SK-N-SH (cell line): ENCODE measurements at regions not wholly inside any gene's neighbourhood (a gene's known extent, or its start where the extent isn't known, plus 50 kb on each side); places are given as distances from the start of the nearest gene placed in this dataset.

ENCODE experiments used
- CTCF ChIA-PET: fragments of 300-600, 350-600 bp; formaldehyde crosslinking; extraction: SDS; loops from one replicate; lab custom pipeline; 2021; lab: Yijun Ruan, JAX
- POLR2A ChIA-PET: fragments of 350-600 bp; sonication (Branson Sonifier 250); formaldehyde crosslinking; extraction: SDS; loops from one replicate; lab custom pipeline; 2020; ENCODE audit warnings: antibody characterized with exemption, inconsistent platforms; lab: Yijun Ruan, JAX
- DNase-seq: peaks from one replicate; pipeline ENCODE4 v3.0.0; 2012
- H2AFZ ChIP-seq: fragments of 200-600 bp; sonication (generic); 2 replicates; pipeline ENCODE4 v1.8.1; 2016; ENCODE audit warnings: antibody characterized with exemption, mild to moderate bottlenecking, low read depth
- H3F3A ChIP-seq: fragments of 200-600 bp; sonication (generic); replicated peaks from 2 replicates; pipeline ENCODE3; 2016; ENCODE audit warnings: antibody characterized with exemption, mild to moderate bottlenecking; ENCODE audit not compliant: insufficient read depth
- H3K27ac ChIP-seq, 2 experiments: fragments of 200-500 bp in 1 of 2; fragments of 200-600 bp in 1 of 2; sonication (Bioruptor generic) in 1 of 2; sonication (generic), shearing (Covaris generic) in 1 of 2; 2 replicates each; pipeline versions ENCODE4 v1.5.1 to v1.6.1; 2014 to 2016; ENCODE audit warnings: low read depth in 2 of 2, inconsistent platforms in 1 of 2, low read length in 1 of 2, mild to moderate bottlenecking in 1 of 2, mixed read lengths in 1 of 2
- H3K27me3 ChIP-seq: fragments of 200-600 bp; sonication (generic), shearing (Covaris generic); 2 replicates; pipeline ENCODE4 v1.6.1; 2016; ENCODE audit warnings: mixed run types; ENCODE audit not compliant: insufficient read depth
- H3K36me3 ChIP-seq, 2 experiments: fragments of 200-500 bp in 1 of 2; fragments of 200-600 bp in 1 of 2; sonication (Bioruptor generic) in 1 of 2; sonication (generic) in 1 of 2; replicated peaks in 1 of 2; 2 replicates each; pipeline versions ENCODE3 to v1.5.1; 2014 to 2016; ENCODE audit warnings: low read length in 1 of 2, mild to moderate bottlenecking in 1 of 2; ENCODE audit not compliant: insufficient read depth in 2 of 2, control insufficient read depth in 1 of 2
- H3K4me1 ChIP-seq, 2 experiments: fragments of 200-500 bp in 1 of 2; fragments of 200-600 bp in 1 of 2; sonication (Bioruptor generic) in 1 of 2; sonication (generic), shearing (Covaris generic) in 1 of 2; 2 replicates each; pipeline versions ENCODE4 v1.5.1 to v1.6.1; 2014 to 2016; ENCODE audit warnings: low read depth in 1 of 2, low read length in 1 of 2, mixed run types in 1 of 2; ENCODE audit not compliant: insufficient read depth in 2 of 2, control insufficient read depth in 1 of 2
- H3K4me2 ChIP-seq: fragments of 200-600 bp; sonication (generic), shearing (Covaris generic); 2 replicates; pipeline ENCODE4 v1.6.1; 2017; ENCODE audit warnings: mixed run types
- H3K4me3 ChIP-seq, 2 experiments: fragments of 200-500 bp in 1 of 2; fragments of 200-600 bp in 1 of 2; sonication (Bioruptor generic) in 1 of 2; sonication (generic), shearing (Covaris generic) in 1 of 2; 2 replicates each; pipeline versions ENCODE4 v1.5.1 to v1.8.1; 2014 to 2016; ENCODE audit warnings: low read depth in 2 of 2, inconsistent platforms in 1 of 2, low read length in 1 of 2, mild to moderate bottlenecking in 1 of 2, mixed read lengths in 1 of 2, moderate library complexity in 1 of 2
- H3K79me2 ChIP-seq: fragments of 200-600 bp; sonication (generic); 2 replicates; pipeline ENCODE4 v1.8.1; 2017; ENCODE audit warnings: mild to moderate bottlenecking; ENCODE audit not compliant: insufficient read depth
- H3K9ac ChIP-seq: fragments of 200-600 bp; sonication (generic); 2 replicates; pipeline ENCODE4 v1.6.1; 2017; ENCODE audit warnings: mixed run types
- H3K9me2 ChIP-seq: fragments of 200-600 bp; sonication (generic); 2 replicates; pipeline ENCODE4 v1.6.1; 2017; ENCODE audit warnings: mixed run types
- H3K9me3 ChIP-seq: fragments of 200-600 bp; sonication (generic); 2 replicates; pipeline ENCODE4 v1.6.1; 2017; ENCODE audit warnings: mixed run types, mild to moderate bottlenecking, moderate library complexity
- H4K20me1 ChIP-seq: fragments of 200-600 bp; sonication (generic); 2 replicates; pipeline ENCODE4 v1.6.1; 2017; ENCODE audit warnings: mild to moderate bottlenecking, mixed run types; ENCODE audit not compliant: insufficient read depth
- ELF1 ChIP-seq: IDR thresholded peaks from 2 replicates; pipeline ENCODE4 v1.4.0; 2012
- EZH2phosphoT487 ChIP-seq: fragments of 200-600 bp; sonication (generic); IDR thresholded peaks from 2 replicates; pipeline ENCODE4 v1.6.1; 2017; ENCODE audit warnings: low read depth, mixed run types, mild to moderate bottlenecking, antibody characterized with exemption, moderate library complexity, borderline replicate concordance
- FOSL2 ChIP-seq: IDR thresholded peaks from 2 replicates; pipeline ENCODE4 v1.4.0; 2012; ENCODE audit warnings: low read depth, mild to moderate bottlenecking, moderate library complexity, borderline replicate concordance
- FOXJ3 ChIP-seq: sonication (generic); formaldehyde crosslinking; IDR thresholded peaks from 2 replicates; pipeline ENCODE4 v1.5.1; 2020; ENCODE audit warnings: mild to moderate bottlenecking, missing genetic modification reagents
- GABPA ChIP-seq: IDR thresholded peaks from 2 replicates; pipeline ENCODE4 v1.4.0; 2012; ENCODE audit warnings: low read depth, mild to moderate bottlenecking
- MEF2A ChIP-seq: IDR thresholded peaks from 2 replicates; pipeline ENCODE4 v1.4.0; 2012; ENCODE audit warnings: low read depth, borderline replicate concordance
- NFIC ChIP-seq: IDR thresholded peaks from 2 replicates; pipeline ENCODE4 v1.4.0; 2012; ENCODE audit warnings: borderline replicate concordance
- NRF1 ChIP-seq: IDR thresholded peaks from 2 replicates; pipeline ENCODE4 v1.6.1; 2012; ENCODE audit warnings: low read depth, mild to moderate bottlenecking, low read length
- PBX3 ChIP-seq: IDR thresholded peaks from 2 replicates; pipeline ENCODE4; 2012
- RAD21 ChIP-seq: IDR thresholded peaks from 2 replicates; pipeline ENCODE4 v1.6.1; 2012; ENCODE audit warnings: mild to moderate bottlenecking, low read length
- REST ChIP-seq: IDR thresholded peaks from 2 replicates; pipeline ENCODE4 v1.6.1; 2012; ENCODE audit warnings: mild to moderate bottlenecking, low read depth, low read length, moderate library complexity
- RFX5 ChIP-seq: IDR thresholded peaks from 2 replicates; pipeline ENCODE4 v1.6.1; 2012; ENCODE audit warnings: mild to moderate bottlenecking, improper control_type of control experiment, low read length
- SIN3A ChIP-seq: IDR thresholded peaks from 2 replicates; pipeline ENCODE4 v1.6.1; 2012; ENCODE audit warnings: low read depth, mild to moderate bottlenecking, low read length, moderate library complexity, borderline replicate concordance
- SMC3 ChIP-seq: IDR thresholded peaks from 2 replicates; pipeline ENCODE4 v1.6.1; 2012; ENCODE audit warnings: low read depth, low read length, improper control_type of control experiment
- TAF1 ChIP-seq: IDR thresholded peaks from 2 replicates; pipeline ENCODE4 v1.6.1; 2012; ENCODE audit warnings: low read depth, mild to moderate bottlenecking, low read length, moderate library complexity, borderline replicate concordance
- TCF12 ChIP-seq: IDR thresholded peaks from 2 replicates; pipeline ENCODE4 v1.4.0; 2012
- USF1 ChIP-seq: IDR thresholded peaks from 2 replicates; pipeline ENCODE4 v1.4.0; 2012; ENCODE audit warnings: low read depth, borderline replicate concordance
- USF2 ChIP-seq: fragments of 150-350 bp; IDR thresholded peaks from 2 replicates; pipeline ENCODE4 v1.6.1; 2017; ENCODE audit warnings: antibody characterized with exemption, low read length, low read depth, borderline replicate concordance
- YY1 ChIP-seq: IDR thresholded peaks from 2 replicates; pipeline ENCODE4 v1.4.0; 2012; ENCODE audit warnings: low read depth, mild to moderate bottlenecking
- ZBTB33 ChIP-seq: IDR thresholded peaks from 2 replicates; pipeline ENCODE4 v1.4.0; 2012; ENCODE audit warnings: low read depth, borderline replicate concordance
- WGBS: methylation state at CpG from one replicate; pipeline ENCODE4 v1.1.6; 2017; ENCODE audit warnings: low lambda C conversion rate; 5-methylcytosine and 5-hydroxymethylcytosine counted together

GRCh38 chr20:12835999-12836398 is 172.8 kb upstream of the SPTLC3 start:
- Histone ChIP-seq H3K36me3 (no peaks in the 10 kb centered on the region), H3K27me3 (no peaks in the 10 kb centered on the region), H4K20me1 (no peaks in the 10 kb centered on the region), H2AFZ (no peak overlapping the region), H3K27ac (no peak overlapping the region), H3K9me3 (no peaks in the 10 kb centered on the region), H3K4me1 (no peaks in the 10 kb centered on the region), H3F3A (no peaks in the 10 kb centered on the region), H3K4me3 (no peak overlapping the region), H3K4me2 (no peak overlapping the region), H3K9me2 (no peaks in the 10 kb centered on the region), H3K9ac (no peak overlapping the region), H3K79me2 (no peaks in the 10 kb centered on the region)
- no peak for TF ChIP-seq YY1
- TF ChIP-seq SMC3, result no peak
- TF ChIP-seq GABPA, result no peak
- TF ChIP-seq FOSL2, result no peak
- no peak for TF ChIP-seq RFX5
- TF ChIP-seq PBX3, result no peak
- no peak for TF ChIP-seq ELF1
- TF ChIP-seq USF2, result no peak
- no peak for TF ChIP-seq TAF1
- no peak for TF ChIP-seq EZH2phosphoT487
- TF ChIP-seq REST, result no peak
- TF ChIP-seq FOXJ3 (CRISPR knock-in tag), result no peak
- TF ChIP-seq RAD21, result no peak
- no peak for TF ChIP-seq SIN3A
- no peak for TF ChIP-seq USF1
- TF ChIP-seq NRF1, result no peak
- no peak for TF ChIP-seq ZBTB33
- no peak for TF ChIP-seq NFIC
- no peak for TF ChIP-seq TCF12
- TF ChIP-seq MEF2A, result no peak
- POLR2A ChIA-PET, result no interaction called here
- no peak for DNase-seq
- 8% methylated on average over 1 of the region's 1 CpG for WGBS
- CTCF ChIA-PET, result no interaction called here
